H1 (cell line): ENCODE measurements at regions not wholly inside any gene's neighbourhood (a gene's known extent, or its start where the extent isn't known, plus 50 kb on each side); places are given as distances from the start of the nearest gene placed in this dataset.

Experiments
- CTCF ChIA-PET: fragments of 300-600 bp; sonication (Branson Sonifier 250); formaldehyde crosslinking; loops from one replicate; lab custom pipeline; 2021; ENCODE audit not compliant: partially characterized antibody; lab: Charles Lee
- POLR2A ChIA-PET: fragments of 300-600 bp; sonication (Branson Sonifier 250); formaldehyde crosslinking; loops from one replicate; lab custom pipeline; 2021; ENCODE audit warnings: inconsistent platforms; ENCODE audit not compliant: partially characterized antibody; lab: Charles Lee
- DNase-seq, 2 experiments: peaks; one replicate each; pipeline versions ENCODE4 v3.0.0 to v3.0.0-alpha.2; 2010 to 2022; ENCODE audit warnings: low spot score in 2 of 2, low read depth in 1 of 2, mixed read lengths in 1 of 2
- FAIRE-seq: peaks from 2 replicates; lab custom pipeline; 2011; peaks lifted over from hg19 to GRCh38; lab: Jason Lieb, UNC
- H2AFZ ChIP-seq: 2 replicates; pipeline ENCODE4 v1.8.1; 2012; ENCODE audit warnings: low read length, inconsistent platforms
- H2AK5ac ChIP-seq: 2 replicates; pipeline ENCODE4 v1.6.1; 2013; ENCODE audit warnings: low read depth, low read length
- H2BK120ac ChIP-seq: replicated peaks from 2 replicates; pipeline ENCODE3; 2013; ENCODE audit warnings: low read depth, low read length, inconsistent platforms
- H2BK12ac ChIP-seq: 2 replicates; pipeline ENCODE4 v1.6.1; 2013; ENCODE audit warnings: low read depth, low read length
- H2BK15ac ChIP-seq: 2 replicates; pipeline ENCODE4 v1.6.1; 2013; ENCODE audit warnings: low read length
- H2BK20ac ChIP-seq: 2 replicates; pipeline ENCODE4 v1.6.1; 2013; ENCODE audit warnings: low read length
- H2BK5ac ChIP-seq: 2 replicates; pipeline ENCODE4 v1.6.1; 2013; ENCODE audit warnings: low read depth, low read length
- H3K14ac ChIP-seq: 2 replicates; pipeline ENCODE4 v1.6.1; 2013; ENCODE audit warnings: inconsistent platforms; ENCODE audit not compliant: insufficient read length
- H3K18ac ChIP-seq: 2 replicates; pipeline ENCODE4 v1.6.1; 2013; ENCODE audit warnings: low read length; ENCODE audit errors: extremely low read depth
- H3K23ac ChIP-seq: 2 replicates; pipeline ENCODE4 v1.6.1; 2013; ENCODE audit warnings: inconsistent platforms; ENCODE audit not compliant: insufficient read length
- H3K23me2 ChIP-seq: 2 replicates; pipeline ENCODE4 v1.6.1; 2013; ENCODE audit warnings: low read depth, low read length
- H3K27ac ChIP-seq: 2 replicates; pipeline ENCODE4 v1.6.1; 2011; ENCODE audit warnings: low read depth, low read length, inconsistent platforms
- H3K27me3 ChIP-seq, 4 experiments: replicated peaks in 1 of 4; 1 replicate in 1 of 4; 2 replicates in 3 of 4; pipeline versions ENCODE4 v1.6.1 to v1.8.1; 2011 to 2013; ENCODE audit warnings: low read length in 3 of 4, mild to moderate bottlenecking in 3 of 4, inconsistent platforms in 2 of 4, mixed read lengths in 2 of 4, moderate library complexity in 1 of 4; ENCODE audit not compliant: control insufficient read depth in 3 of 4, insufficient read depth in 3 of 4; ENCODE audit errors: extremely low read depth in 1 of 4
- H3K36me3 ChIP-seq, 4 experiments: 2 replicates each; pipeline versions ENCODE4 v1.6.1 to v1.8.1; 2011 to 2013; ENCODE audit warnings: mild to moderate bottlenecking in 4 of 4, low read length in 3 of 4, moderate library complexity in 2 of 4, control low read depth in 1 of 4, inconsistent platforms in 1 of 4; ENCODE audit not compliant: insufficient read depth in 4 of 4, control insufficient read depth in 2 of 4
- H3K4ac ChIP-seq: replicated peaks from 2 replicates; pipeline ENCODE3; 2013; ENCODE audit warnings: low read length, low read depth, mixed read lengths, inconsistent platforms; ENCODE audit not compliant: insufficient read length
- H3K4me1 ChIP-seq, 4 experiments: replicated peaks in 1 of 4; 1 replicate in 1 of 4; 2 replicates in 3 of 4; pipeline versions ENCODE4 v1.6.1 to v1.8.1; 2011 to 2013; ENCODE audit warnings: low read length in 3 of 4, inconsistent platforms in 2 of 4, mixed read lengths in 1 of 4; ENCODE audit not compliant: insufficient read depth in 4 of 4, control insufficient read depth in 3 of 4
- H3K4me2 ChIP-seq, 2 experiments: 2 replicates each; pipeline versions ENCODE4 v1.6.1 to v1.8.1; 2011 to 2013; ENCODE audit warnings: low read depth in 2 of 2, low read length in 2 of 2, control low read depth in 1 of 2, inconsistent platforms in 1 of 2, mild to moderate bottlenecking in 1 of 2; ENCODE audit not compliant: insufficient read depth in 1 of 2
- H3K4me3 ChIP-seq, 4 experiments: fragments of 200-600, 300-600 bp in 1 of 4; sonication (generic), shearing (Covaris generic), sonication (Bioruptor Twin) in 1 of 4; 2 replicates each; pipeline versions ENCODE4 v1.5.1 to v1.8.1; 2011 to 2016; ENCODE audit warnings: low read length in 4 of 4, low read depth in 3 of 4, control low read depth in 2 of 4, inconsistent platforms in 2 of 4, mild to moderate bottlenecking in 2 of 4, mixed read lengths in 1 of 4, moderate library complexity in 1 of 4; ENCODE audit not compliant: insufficient read depth in 2 of 4; ENCODE audit errors: extremely low read depth in 1 of 4
- H3K56ac ChIP-seq: replicated peaks from 2 replicates; pipeline ENCODE3; 2013; ENCODE audit warnings: low read depth, mild to moderate bottlenecking, mixed read lengths, low read length, inconsistent platforms; ENCODE audit not compliant: insufficient read length
- H3K79me1 ChIP-seq: 2 replicates; pipeline ENCODE4 v1.6.1; 2013; ENCODE audit warnings: low read depth, low read length, control low read depth
- H3K79me2 ChIP-seq, 2 experiments: 2 replicates each; pipeline versions ENCODE4 v1.6.1 to v1.8.1; 2012 to 2013; ENCODE audit warnings: low read length in 2 of 2, mild to moderate bottlenecking in 2 of 2, inconsistent platforms in 1 of 2; ENCODE audit not compliant: insufficient read depth in 2 of 2, control insufficient read depth in 1 of 2
- H3K9ac ChIP-seq, 4 experiments: replicated peaks in 1 of 4; 1 replicate in 1 of 4; 2 replicates in 3 of 4; pipeline versions ENCODE4 v1.6.1 to v1.8.1; 2011 to 2013; ENCODE audit warnings: low read depth in 3 of 4, low read length in 3 of 4, control low read depth in 2 of 4, mild to moderate bottlenecking in 2 of 4, moderate library complexity in 2 of 4, inconsistent platforms in 1 of 4; ENCODE audit errors: extremely low read depth in 1 of 4
- H3K9me3 ChIP-seq, 2 experiments: 2 replicates each; pipeline versions ENCODE4 v1.6.1 to v1.8.1; 2012 to 2013; ENCODE audit warnings: mild to moderate bottlenecking in 2 of 2, moderate library complexity in 2 of 2, control low read depth in 1 of 2, inconsistent platforms in 1 of 2, low read depth in 1 of 2, low read length in 1 of 2, mixed read lengths in 1 of 2; ENCODE audit not compliant: insufficient read depth in 2 of 2
- H4K20me1 ChIP-seq, 2 experiments: replicated peaks in 1 of 2; 2 replicates each; pipeline versions ENCODE3 to v1.8.1; 2011 to 2013; ENCODE audit warnings: inconsistent platforms in 2 of 2, low read length in 2 of 2, mild to moderate bottlenecking in 1 of 2; ENCODE audit not compliant: insufficient read depth in 2 of 2, control insufficient read depth in 1 of 2
- H4K5ac ChIP-seq: 2 replicates; pipeline ENCODE4 v1.6.1; 2013; ENCODE audit warnings: low read length, low read depth, mixed read lengths, inconsistent platforms; ENCODE audit not compliant: insufficient read length
- H4K8ac ChIP-seq: 2 replicates; pipeline ENCODE4 v1.8.0; 2013; ENCODE audit warnings: mild to moderate bottlenecking, moderate library complexity, low read length, inconsistent platforms; ENCODE audit not compliant: insufficient read depth; ENCODE audit errors: extremely low read depth
- H4K91ac ChIP-seq: replicated peaks from 2 replicates; pipeline ENCODE3; 2013; ENCODE audit warnings: low read length, mixed read lengths, inconsistent platforms; ENCODE audit not compliant: insufficient read length
- NRF1 ChIP-seq: IDR thresholded peaks from 2 replicates; pipeline ENCODE4 v1.6.1; 2011; ENCODE audit warnings: mild to moderate bottlenecking, low read depth, low read length, improper control_type of control experiment
- POLR2AphosphoS5 ChIP-seq: IDR thresholded peaks from 2 replicates; pipeline ENCODE4 v1.6.1; 2011; ENCODE audit warnings: low read depth, low read length
- TCF12 ChIP-seq: IDR thresholded peaks from 2 replicates; pipeline ENCODE4 v1.6.1; 2011; ENCODE audit warnings: low read depth, mild to moderate bottlenecking, low read length
- USF2 ChIP-seq: IDR thresholded peaks from 2 replicates; pipeline ENCODE4 v1.6.1; 2011; ENCODE audit warnings: low read length, improper control_type of control experiment
- ZNF274 ChIP-seq: IDR thresholded peaks from 2 replicates; pipeline ENCODE4 v1.7.0; 2012; ENCODE audit warnings: low read length, borderline replicate concordance; ENCODE audit errors: extremely low read depth

GRCh38 chr4:79134767-79135166, 191.1 kb downstream of the NAA11 start:
- no peak overlapping the region for H4K91ac ChIP-seq
- no peak for DNase-seq
- no peak overlapping the region for H3K56ac ChIP-seq
- no peak overlapping the region for H3K9ac ChIP-seq
- H3K27ac ChIP-seq, result no peak overlapping the region
- H4K20me1 ChIP-seq, result no peaks in the 10 kb centered on the region
- no peaks in the 10 kb centered on the region for H3K4me1 ChIP-seq
- H2AFZ ChIP-seq, result no peak overlapping the region
- POLR2A ChIA-PET, result no interaction called here
- no peak overlapping the region for H3K18ac ChIP-seq
- no peak overlapping the region for H3K4ac ChIP-seq
- no peak overlapping the region for H2BK15ac ChIP-seq
- H3K79me2 ChIP-seq, result no peaks in the 10 kb centered on the region
- no peak overlapping the region for H4K5ac ChIP-seq
- H3K27me3 ChIP-seq, result no peaks in the 10 kb centered on the region
- no peak overlapping the region for H3K14ac ChIP-seq
- H3K4me2 ChIP-seq, result no peak overlapping the region
- no peak overlapping the region for H2BK120ac ChIP-seq
- no peaks in the 10 kb centered on the region for H3K9me3 ChIP-seq
- TF ChIP-seq USF2 (no peak), POLR2AphosphoS5 (no peak), ZNF274 (no peak), TCF12 (no peak), NRF1 (no peak)
- no peaks in the 10 kb centered on the region for H3K23me2 ChIP-seq
- no peak overlapping the region for H2BK5ac ChIP-seq
- H3K4me3 ChIP-seq, result no peak overlapping the region
- no peak overlapping the region for H2BK20ac ChIP-seq
- no peak overlapping the region for H4K8ac ChIP-seq
- FAIRE-seq, result no peak
- no peak overlapping the region for H2AK5ac ChIP-seq
- no peaks in the 10 kb centered on the region for H3K79me1 ChIP-seq
- H3K23ac ChIP-seq, result no peak overlapping the region
- CTCF ChIA-PET, result no interaction called here
- H2BK12ac ChIP-seq, result no peak overlapping the region
- no peaks in the 10 kb centered on the region for H3K36me3 ChIP-seq
